ENCODE measurements at regions not wholly inside any gene's neighbourhood (a gene's known extent, or its start where the extent isn't known, plus 50 kb on each side); places are given as distances from the start of the nearest gene placed in this dataset.

DNA sequence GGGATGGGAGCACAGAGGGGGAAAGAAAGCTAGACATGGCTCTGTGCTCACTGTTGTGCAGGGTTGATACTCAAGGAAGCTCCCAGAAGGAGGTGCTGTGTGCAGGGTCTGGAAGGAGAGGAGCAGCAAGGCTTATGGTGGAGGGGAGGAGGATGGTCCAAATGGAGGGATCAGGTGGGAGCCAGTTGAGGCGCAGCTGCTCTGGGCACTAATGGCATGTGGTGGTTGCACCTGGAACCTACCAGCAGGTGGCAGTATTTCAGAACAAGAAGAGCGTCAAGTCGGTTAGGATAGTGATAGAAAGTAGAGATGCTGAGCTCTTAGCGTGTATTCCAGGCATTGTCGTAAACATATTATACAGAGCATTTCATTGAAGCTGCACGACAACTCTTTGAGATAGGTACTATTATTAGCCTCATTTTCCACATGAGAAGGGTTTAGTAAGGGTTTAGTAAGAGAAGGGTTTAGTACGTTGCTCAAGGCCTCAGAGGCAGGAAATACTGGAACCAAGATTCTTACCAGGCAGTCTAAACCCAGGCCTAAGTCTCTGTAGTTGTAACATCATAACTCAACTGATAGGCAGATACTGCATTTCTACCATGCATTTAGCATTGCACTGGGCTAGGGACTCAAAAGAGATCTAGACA is 223.7 kb downstream of the CYP26B1 start:
- intact Hi-C loops (cut with micrococcal nuclease): loop anchor here (5.0 to 10.0 kb wide), 2 partner anchors 681 to 823 kb away; no protein-coding TSS in a partner anchor

DNA sequence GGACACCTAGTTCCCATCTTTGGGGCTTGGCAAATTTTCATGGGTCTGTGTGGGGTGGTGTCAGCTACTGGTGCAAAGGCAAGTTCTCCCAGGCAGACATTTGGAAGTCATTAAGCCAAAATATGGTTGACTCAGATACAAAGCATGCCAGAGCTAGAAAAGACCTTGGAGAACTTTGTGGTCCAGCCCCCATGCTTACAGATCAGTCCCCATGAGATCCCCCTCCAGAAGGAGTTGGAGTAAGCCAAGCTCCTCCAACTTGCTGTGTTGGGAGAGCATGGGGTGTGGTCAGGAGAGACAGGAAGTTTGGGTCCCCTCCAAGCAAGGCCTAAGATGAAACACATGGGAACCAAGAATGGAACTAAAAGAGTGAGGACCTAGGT is 224.5 kb downstream of the CYP26B1 start:
- intact Hi-C loops (cut with micrococcal nuclease): loop anchor here (5.0 to 10.0 kb wide), 2 partner anchors 682 to 824 kb away; no protein-coding TSS in a partner anchor

DNA sequence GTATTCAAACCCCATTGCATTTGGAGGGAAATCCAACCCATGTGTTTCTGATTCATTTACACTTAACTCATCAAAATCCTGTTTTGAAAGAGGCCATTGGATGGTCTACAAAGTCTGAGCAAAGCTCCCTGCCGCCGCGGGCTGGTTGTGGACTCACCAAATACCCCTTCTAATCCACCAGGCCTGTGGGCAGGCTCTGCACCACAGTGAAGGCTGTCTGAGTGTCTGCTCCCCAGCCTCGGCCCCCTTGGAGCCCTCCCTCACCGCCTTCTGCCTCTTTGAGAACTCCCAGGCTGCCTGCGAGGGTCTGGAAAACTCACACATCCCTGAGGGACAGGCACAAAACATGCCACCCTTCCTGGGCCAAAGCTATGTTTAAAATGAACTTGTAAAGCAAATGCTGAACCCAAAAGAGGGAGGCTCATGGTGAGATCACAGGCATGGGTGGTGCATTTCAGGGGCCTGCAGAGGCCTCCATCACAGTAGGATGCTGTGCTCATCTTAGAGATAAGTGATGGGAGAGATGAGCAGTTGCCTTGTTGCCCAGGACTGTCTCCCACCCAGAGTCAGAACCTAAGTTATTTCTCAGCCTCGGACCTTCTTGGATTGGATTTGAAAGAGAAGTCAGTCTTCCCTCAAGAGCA is 225.0 kb downstream of the CYP26B1 start:
- intact Hi-C loops (cut with micrococcal nuclease): loop anchor here (5.0 to 10.0 kb wide), 2 partner anchors 682 to 825 kb away; no protein-coding TSS in a partner anchor

DNA sequence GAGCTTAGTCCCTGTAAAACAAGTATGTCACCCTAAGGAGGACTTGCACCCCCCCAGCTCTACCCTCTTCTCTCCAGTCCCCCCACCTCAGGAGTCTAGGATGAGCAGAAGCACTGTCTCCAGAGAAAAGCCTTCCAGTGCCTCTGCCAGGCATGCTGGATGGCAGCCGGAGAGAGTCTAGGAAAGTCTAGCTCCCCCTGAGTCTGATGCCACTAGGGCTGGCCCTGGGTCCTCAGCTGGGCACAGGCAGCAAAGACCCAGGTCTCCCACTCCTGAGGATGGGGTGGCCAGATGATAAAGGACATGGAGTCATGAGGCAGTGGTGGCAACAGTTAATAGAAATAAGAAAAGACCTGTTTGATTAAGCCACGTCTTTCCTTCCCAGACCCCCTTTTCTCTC is 225.6 kb downstream of the CYP26B1 start:
- intact Hi-C loops (cut with micrococcal nuclease): loop anchor here (5.0 to 10.0 kb wide), 2 partner anchors 683 to 825 kb away; no protein-coding TSS in a partner anchor

DNA sequence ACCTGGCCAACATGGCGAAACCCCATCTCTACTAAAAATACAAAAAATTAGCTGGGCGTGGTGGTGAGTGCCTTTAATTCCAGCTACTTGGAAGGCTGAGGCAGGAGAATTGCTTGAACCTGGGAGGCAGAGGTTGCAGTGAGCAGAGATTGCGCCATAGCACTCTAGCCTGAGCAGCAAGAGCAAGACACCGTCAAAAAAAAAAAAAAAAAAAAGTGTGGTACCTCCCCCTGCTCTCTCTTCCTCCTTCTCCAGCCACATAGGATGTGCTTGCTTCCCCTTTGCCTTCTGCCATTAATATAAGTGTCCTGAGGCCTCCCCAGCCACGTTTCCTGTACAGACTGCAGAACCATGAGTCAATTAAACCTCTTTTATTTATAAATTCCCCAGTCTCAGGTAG is 226.8 kb downstream of the CYP26B1 start:
- intact Hi-C loops (cut with micrococcal nuclease): loop anchor here (5.0 to 10.0 kb wide), 2 partner anchors 684 to 826 kb away; no protein-coding TSS in a partner anchor

DNA sequence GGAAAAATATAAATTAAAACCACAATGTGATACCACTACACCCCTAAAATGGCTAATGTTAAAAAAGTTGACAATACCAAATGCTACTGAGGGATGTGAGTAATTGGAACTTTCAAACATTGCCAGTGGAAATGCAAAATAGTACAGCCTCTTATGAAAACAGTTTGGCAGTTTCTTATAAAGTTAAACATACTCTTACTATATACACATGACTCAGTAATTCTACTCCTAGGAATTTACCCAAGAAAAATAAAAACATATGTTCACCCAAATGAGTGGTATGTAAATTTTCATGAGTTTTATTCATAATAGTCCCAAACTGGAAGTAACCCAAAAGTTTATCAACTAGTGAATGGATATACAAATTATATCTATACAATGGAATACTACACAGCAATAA is 228.0 kb downstream of the CYP26B1 start:
- intact Hi-C loops (cut with micrococcal nuclease): loop anchor here (5.0 to 10.0 kb wide), 2 partner anchors 685 to 828 kb away; no protein-coding TSS in a partner anchor

DNA sequence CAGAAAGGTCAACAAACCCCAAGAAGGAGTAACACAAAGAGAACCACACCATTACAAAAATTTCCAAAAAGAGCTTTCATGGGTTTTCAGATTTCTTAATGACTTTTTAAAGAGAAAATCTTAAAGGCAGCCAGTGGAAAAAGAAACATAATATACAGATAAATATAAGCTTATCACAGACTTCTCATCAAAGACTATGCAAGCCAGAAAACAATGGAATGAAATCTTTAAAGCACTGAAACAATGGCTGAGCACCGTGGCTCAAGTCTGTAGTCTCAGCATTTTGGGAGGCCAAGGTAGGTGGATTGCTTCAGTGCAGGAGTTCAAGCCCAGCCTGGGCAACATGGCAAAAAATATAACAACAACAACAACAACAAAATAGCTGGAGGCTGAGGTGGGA is 237.4 kb downstream of the CYP26B1 start:
- intact Hi-C loops (cut with micrococcal nuclease): no loop called here

DNA sequence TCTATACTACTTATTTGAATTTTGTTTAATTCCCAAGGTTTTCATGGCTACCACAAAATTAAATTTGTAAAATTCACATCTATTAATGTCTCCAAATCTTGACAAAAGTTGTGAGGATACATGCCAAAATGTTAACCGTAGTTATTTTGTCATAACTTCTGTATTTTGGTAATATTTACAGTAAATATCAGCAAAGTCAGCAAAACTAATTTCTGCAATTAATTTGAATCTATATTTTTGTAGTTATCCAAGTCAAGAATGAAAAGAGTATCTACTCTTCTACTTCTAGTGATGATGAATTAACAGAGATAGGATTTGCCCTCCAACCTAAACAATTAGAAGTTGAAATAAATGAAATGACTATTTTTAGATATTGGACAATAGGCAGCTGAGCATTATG is 238.9 kb downstream of the CYP26B1 start:
- intact Hi-C loops (cut with micrococcal nuclease): no loop called here

DNA sequence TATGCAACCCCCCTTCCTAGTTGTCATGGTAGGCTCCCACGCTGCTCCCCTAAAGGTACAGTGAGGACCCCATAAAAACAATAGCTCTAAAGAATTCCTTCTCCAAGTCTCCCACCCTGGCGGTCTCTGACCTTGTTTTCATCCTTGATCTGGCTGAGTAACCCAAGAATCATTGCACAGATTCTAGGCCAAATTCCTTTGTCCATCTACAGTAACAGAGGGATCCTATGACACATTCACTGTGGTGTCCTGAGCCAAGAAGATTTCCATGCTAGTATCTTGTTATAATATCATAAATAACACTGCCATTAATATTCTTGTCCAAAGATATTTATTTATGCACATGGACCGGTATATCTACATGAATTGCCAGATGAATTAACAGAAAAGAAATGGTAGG is 240.2 kb downstream of the CYP26B1 start:
- intact Hi-C loops (cut with micrococcal nuclease): no loop called here

DNA sequence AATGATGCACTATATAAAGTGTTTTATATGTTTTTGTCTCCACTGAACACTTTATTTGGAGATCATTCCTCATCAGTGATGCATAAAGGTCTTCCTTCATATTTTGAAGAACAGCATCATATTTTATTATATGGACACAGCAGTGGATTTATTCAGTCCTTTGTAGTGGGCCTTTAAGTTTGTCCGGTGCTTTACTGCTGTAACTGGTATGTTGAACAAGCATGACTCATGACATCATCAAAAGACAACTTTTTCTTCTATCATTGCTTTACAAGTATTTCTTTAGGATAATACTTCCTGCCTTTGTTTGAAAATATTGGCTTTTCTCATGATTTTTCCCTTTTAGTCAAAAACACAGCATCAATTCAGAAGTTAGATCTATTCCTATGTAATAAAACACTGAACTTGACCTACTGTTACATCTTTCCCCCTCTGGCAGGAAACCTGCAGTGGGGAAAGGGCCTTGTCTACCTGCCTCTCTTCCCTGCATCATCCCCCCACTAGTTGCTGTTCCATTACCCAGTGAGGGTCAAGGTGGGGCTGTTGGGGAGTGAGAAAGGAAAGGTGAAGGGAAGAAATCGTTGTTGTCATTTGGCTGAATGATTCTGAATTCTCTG is 241.2 kb downstream of the CYP26B1 start:
- intact Hi-C loops (cut with micrococcal nuclease): no loop called here

DNA sequence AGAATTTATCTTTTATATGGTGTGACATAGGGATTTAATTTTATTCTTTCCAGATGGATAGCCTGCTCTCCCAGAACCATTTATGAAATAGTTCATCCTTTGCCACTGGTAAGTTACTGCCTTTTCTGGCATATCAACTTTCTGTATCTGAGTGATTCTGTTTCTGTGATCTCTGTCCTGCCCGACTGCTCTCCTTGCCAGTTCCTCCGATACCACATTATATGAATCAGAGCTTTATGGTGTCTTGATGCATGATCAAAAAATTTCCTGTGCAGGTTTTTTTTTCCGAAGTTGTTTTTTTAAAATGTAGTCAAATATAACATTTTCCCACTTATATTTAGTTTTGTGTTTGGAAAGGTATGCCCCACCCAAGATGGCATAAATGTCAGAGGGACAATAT is 242.5 kb downstream of the CYP26B1 start:
- intact Hi-C loops (cut with micrococcal nuclease): no loop called here

DNA sequence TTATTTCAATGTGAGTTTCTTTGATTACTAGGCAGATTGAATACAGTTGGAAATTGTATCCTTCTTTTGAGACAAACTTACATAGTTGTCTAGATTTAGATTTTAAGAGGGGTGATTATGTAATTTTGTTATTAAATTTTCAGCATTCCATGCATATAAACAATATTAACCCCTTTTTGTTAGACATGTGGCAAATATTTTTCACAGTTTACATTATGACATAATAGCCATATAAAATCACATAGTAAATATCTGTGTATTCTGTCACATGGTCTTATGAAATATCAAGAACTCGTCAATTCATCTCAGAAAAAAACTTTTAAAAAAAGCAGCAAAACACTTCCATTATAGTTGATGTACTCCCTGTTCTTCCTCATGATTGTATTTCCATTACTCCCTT is 243.8 kb downstream of the CYP26B1 start:
- intact Hi-C loops (cut with micrococcal nuclease): no loop called here

DNA sequence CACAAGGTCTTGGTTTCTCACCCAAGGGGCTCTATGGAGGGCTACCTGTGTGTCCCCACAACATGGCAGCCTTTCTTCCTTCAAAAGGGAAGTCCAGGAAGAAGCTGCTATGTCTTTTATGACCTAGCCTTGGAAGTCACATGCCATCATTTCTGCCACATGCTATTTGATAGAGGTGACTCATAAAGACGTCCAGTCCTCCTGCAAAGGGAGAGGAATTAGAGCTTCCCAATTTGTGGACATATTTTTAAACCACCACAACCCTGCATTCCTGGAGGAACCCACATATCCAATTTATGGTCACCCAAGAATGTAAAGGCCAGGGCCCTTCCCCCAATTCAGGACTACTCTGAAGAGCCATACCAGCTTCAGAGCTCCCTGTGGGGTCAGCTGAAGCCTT is 246.2 kb downstream of the CYP26B1 start:
- intact Hi-C loops (cut with micrococcal nuclease): no loop called here

DNA sequence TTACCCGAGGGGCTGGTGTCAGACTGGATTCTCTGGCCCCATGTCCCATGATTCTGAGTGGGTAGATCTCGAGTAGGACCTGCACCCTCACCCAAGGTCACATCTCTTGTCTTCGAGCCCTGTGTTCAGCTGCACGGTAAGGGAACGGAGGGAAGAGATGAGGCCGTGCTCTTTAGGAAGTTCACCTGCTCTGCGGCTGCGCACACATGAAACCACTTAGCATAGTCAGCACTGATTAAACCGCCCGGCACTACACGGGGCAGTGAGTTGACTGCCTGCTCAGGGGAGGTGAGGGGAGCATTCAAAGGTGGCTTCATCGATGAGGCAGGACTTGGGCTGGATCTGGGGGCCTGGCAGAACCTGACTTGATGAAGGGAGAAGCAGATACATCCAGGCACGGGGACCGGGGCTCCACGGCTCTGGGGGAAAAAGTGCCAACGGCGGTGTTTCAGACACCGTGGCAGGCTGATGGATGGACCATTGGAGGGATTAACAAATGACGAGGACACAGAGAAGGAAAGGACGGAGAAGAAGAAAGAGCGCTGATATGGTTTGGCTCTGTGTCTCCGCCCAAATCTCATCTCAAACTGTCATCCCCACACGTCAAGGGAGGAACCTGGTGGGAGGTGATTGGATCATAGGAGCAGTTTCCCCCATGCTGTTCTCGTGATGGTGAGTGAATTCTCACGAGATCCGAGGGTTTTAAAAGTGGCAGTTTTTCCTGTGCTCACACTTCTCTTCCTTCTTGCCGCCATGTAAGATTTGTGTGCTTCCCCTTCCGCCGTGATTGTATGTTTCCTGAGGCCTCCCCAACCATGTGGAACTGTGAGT is 248.6 kb downstream of the CYP26B1 start:
- intact Hi-C loops (cut with micrococcal nuclease): no loop called here

DNA sequence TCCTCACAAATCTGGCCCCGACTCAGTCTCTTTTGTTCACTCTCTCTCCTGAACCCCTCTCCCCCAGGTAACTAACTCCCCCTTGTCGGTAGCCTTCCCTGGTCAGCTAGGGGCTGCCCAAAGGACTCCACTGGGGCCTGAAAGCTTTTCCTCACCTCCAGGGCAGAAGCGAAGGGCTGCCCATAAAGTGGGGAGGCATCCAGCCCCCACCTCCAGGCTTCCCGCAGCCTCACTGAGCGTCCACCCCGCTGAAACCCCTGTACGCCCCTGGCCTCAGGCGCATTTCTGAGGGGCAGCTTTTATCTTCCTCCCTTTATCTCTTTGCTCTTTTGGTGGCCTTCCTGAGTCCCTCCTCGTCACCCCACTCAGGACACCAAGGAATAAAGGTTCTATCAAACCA is 249.3 kb downstream of the CYP26B1 start:
- intact Hi-C loops (cut with micrococcal nuclease): no loop called here

DNA sequence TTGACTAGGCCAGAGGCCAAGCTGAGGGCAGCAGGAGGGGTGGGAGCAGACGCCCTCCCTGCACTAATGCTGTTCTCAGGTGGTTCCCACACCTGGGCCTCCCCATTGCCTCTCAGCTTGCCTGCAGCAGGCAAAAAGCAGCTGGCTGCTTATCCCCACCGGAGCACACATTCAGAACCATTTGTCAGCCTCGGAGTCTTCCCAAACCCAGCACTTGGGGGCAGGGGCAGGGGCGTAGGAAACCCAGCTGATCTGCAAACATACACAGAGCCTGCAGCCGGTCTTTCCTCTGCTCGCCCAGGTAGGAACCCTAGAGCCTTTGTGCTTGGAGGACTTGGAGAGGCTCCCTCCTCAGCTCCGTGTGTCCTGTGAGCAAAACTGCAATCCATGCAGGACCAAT is 249.8 kb downstream of the CYP26B1 start:
- intact Hi-C loops (cut with micrococcal nuclease): no loop called here

DNA sequence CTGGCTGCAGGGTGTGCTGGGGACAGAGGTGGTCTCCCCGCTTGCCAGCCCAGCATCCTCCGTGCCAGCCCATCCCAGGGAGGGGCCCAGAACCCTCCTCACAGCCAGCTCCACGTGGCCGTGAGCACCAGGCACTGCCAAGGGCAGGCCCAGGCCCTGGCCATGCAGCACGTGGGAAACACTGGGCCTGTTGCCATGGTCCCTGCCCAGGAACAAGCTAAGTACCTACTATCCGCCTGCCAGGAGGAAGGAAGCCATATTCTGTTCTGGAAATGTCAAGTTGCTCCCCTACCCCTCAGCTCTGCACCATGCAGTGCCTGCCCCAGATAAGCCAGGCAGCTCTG is 250.6 kb downstream of the CYP26B1 start:
- intact Hi-C loops (cut with micrococcal nuclease): no loop called here

DNA sequence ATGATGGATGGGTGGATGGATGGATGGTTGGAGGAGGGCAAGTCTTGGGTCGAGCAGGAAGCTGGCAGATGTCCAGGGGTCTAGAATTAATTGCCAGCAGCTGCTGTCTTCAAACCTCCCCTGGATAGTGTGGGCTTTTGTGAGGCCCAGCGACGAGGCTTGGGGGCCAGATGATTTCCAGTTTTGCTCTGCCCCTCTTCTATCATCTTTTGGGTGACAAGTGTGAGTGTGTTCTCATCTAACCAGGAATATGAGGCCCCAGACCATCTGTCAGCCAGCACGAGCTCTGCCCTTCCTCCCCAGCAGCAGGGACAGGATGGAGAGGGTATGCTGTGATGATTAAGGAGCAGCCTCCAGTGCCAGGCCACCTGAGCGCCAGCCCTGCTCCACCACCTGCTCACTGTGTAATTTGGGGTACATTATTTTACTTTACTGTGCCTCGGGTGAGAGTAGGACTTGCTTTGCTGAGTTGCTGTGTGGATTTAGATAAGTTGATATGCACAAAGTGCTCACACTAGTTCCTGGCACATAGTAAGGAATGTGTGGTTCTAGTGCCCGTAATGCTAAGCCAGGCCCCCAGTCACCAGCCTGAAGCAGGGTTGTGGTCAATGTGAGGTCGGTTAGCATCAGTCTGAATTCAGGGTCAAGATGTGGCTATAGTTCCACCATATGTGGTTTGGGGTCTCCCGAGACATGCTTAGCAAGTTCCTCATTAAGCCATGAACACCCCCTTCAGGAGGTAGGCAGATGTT is 251.1 kb downstream of the CYP26B1 start:
- intact Hi-C loops (cut with micrococcal nuclease): no loop called here

DNA sequence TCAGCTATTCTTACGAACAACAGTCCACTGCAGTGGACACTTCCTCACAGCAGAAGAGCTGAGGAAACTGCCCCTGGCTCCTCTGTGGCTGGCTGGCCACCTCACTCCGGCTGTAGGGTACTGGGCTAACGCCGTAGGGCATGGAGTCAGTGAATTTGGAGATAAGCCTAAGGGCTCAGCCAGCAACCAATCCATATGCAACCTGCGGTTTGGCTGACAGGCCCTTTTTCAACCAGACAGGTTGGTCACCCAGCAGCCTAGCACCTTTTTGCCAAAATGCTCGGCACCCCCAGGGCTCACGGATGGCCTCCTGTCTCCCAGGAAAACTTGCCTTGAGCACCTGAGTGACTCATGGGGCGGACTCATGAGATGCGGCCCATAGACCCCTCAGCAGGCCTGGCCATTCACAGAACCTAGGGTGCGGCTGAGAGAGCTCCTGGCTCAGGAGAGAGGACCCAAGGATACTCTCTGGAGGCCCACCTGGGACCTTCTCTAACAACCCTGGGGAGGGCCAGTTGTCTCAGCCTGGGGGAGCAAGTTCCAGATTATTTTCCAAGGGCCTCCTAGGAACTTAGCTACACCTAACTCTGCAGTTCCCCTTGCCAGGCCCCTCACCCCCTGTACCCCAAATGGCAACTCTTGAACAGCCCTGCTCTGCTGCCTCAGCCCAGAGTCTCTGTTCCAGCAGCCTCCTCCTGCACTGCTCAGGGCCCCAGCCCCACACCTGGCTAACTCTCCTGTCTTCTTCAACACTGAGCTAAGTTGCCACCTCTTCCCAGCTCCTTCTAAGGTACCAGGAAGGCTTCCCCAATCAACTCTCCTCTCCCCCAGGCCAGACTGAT is 252.1 kb downstream of the CYP26B1 start:
- intact Hi-C loops (cut with micrococcal nuclease): no loop called here

DNA sequence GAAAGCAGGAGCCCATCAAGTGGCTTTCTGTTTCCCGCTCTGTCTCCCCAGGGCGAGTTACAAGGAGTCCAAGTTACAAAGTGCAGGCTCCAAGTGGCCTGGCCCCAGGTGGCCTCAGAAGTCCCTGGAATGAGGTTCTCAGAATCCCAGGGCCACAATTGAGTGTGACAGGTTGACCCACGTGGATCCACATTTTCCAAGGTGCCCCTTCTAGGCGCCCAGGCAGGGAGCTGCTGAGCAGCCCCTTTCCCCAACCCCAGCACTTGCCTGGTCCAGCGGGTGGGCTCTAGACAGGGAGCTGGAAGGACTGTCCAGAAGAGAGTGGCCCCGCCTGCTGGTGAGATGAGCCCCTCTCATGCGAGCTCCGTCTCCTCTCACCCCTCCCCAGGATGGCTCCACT is 253.4 kb downstream of the CYP26B1 start:
- intact Hi-C loops (cut with micrococcal nuclease): no loop called here
